ENCODE measurements at regions not wholly inside any gene's neighbourhood (a gene's known extent, or its start where the extent isn't known, plus 50 kb on each side); places are given as distances from the start of the nearest gene placed in this dataset.

GRCh38 chr16:60329108-60329507 lies 1595.0 kb upstream of the GOT2 start:
- no peak for DNase-seq

- no peak for DNase-seq
Observed at GRCh38 chr16:60328152-60328551, 1594.0 kb upstream of the GOT2 start.

DNA sequence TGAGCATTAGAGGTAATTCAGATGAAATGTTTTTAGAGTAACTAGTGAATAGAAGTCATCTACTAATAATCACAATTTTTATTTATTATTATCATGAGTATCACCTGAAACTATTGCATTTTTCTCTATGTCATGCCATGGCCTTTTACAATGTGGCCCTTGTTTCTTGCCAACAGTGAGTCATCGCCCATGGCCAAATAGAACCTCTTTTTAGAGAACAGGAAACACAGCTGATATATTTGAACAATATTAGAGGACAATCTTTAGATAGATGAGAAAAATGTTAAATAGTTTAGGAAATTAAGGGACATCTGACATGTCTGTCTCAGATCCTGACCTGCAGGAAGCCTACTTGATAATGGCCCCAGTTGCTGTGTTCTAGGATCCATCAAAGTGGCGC lies 1584.4 kb upstream of the GOT2 start:
- no peak for DNase-seq

DNA sequence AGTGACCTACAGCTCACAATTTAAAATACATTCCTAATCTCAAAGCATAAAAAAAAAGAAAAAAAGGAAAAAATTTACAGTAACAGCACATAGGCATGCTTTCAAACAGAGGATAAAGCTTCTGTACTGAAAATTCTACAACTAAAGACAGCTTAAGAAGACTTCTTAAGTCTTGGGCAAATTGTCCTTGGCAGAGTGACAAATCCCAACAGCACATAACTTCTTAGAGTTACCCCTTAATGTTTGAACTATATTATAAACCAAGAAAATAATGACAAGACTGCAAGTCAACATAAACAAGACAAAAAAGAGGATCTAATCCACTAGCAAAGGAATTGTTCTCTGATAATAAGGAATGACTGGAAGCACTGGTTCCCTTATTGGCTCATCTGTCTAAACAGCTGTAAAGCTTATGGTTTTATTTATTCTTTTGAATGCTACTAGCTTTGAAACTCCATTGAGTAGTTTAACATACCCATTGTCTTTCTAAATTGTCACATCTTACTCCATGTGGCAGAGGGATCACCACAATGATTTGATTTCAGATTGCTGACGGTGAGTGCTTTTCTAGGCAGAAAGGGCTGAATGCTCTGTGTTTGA lies 1576.8 kb upstream of the GOT2 start:
- no peak for DNase-seq

- no peak for DNase-seq
Observed at GRCh38 chr16:60304720-60305119, 1570.6 kb upstream of the GOT2 start.

GRCh38 chr16:60304066-60304465 lies 1570.0 kb upstream of the GOT2 start:
- DNase-seq: no peak

DNA sequence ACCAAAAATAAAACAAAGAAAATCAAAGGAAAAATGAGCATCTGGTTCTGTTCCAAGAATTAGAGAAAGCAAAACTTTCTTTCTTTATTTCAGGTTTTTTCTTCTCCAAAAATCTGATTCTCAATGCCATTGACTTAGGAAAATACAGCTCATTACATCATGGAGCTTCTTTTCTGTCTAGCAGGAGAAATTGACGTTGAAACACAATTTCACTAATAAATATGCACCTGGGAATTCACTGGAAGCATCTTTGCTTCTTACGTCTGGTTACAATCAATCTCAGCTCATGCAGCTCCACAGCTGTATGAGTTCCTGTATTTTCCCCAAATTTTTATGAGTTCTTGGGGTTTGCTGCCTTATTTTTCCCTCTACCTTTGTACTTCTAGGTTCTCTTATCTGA lies 1568.6 kb upstream of the GOT2 start:
- DNase-seq: no peak

DNA sequence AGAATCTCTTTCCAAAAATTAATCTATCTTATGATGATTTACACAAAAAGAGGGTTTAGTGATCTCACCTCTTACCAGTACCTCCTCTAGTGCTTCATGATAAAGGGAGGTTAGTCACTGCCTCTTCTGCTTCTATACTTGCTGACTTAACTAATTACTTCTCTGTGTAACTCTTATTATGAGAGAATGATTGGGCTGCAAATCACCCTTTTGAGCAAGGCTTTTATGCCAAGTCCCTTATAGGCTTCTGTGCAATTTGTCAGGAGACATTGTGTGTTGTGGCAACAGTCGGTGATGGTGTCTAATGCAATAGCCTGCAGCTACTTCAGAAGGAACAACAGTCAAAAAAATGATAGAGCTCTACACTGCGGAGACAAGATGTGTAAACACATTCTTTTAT lies 1568.1 kb upstream of the GOT2 start:
- DNase-seq: no peak

DNA sequence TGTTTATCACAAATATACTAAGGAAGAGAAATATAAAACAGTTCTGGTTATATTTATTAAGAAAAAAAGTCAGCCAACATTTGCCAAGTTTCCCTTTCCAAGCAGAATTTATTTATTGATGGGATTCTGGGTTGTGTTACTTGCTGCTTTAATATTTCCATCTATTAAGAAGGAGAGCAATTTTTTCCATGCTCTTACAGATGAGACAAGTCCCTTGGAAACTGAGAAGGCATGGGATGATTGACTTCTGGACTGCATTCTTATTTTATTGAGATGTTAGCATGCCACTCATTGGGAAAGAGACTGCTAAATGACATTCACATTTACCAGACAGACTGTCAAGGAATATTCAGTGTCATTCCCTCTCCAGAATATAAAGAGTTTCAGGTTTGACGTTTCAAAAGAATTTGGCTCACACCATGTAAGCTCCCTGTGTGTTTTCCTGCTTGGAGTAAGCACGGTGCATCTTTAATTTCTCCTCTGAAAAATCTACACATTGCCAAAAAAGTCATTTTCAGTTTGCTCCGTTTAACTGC lies 1565.2 kb upstream of the GOT2 start:
- DNase-seq: no peak

DNA sequence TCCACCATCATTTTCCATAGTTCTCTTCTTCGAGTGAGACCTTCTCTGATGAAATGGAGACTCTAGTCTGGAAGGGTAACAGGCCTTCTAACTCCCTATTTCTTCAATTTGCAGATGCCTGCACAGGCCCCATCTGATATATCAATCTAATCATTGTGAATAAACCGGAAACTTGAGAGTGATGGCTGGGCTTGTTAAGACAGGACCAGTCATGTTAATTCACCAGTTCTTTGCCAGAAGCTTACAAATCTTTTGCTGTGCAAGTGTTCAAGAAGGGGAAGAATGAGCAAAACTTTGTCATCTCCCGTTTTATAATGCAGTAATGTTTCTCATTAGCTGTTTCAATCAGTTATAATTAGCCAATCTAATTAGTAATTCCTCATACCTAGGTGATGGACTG lies 1561.3 kb upstream of the GOT2 start:
- no peak for DNase-seq

DNA sequence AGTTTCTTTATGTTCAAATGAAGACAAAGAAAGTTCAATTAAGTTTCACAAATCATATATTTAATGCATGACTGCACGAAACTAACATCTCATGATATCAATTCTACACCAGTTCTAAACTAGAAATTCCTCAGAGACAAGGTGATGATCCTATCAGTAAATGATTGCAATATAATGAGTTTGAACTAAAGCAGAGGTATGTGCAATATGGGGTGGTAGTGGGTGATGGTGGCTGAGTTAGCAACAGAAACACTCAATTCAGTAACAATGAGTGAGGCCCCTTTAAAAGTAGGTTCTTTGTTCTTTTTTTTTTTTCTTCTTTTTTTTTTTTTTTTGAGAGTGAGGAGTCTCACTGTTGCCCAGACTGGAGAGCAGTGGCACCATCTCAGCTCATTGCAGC lies 1551.7 kb upstream of the GOT2 start:
- DNase-seq: no peak

- no peak for DNase-seq
Observed at GRCh38 chr16:60279061-60279665, 1545.0 kb upstream of the GOT2 start.

DNA sequence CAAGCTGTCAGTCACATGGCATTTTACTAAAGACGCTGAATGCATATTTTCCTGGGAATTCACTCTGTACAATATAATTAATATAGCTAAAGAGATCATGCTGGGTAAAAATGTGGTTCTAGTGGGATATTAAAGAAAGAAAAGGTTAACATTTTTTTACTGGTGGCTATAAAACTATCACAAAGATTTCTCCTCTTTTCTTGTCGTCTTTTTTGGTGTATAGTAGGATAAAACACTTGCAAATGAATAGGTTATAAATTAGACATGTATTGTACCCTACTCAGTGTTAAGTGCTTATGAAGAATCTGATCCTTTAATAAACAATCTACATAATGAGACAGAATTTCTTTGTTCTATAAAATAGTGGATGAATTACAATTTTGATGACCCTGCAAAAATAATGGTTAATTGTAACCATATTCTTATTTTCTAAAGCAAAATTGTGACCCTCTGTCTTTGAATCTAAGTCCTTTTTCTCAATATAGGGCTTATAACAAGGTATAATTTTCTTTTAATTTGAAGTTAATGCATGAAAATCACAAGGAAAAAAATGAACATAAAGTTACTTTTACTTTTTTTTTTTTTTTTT lies 1540.4 kb upstream of the GOT2 start:
- DNase-seq: no peak

DNA sequence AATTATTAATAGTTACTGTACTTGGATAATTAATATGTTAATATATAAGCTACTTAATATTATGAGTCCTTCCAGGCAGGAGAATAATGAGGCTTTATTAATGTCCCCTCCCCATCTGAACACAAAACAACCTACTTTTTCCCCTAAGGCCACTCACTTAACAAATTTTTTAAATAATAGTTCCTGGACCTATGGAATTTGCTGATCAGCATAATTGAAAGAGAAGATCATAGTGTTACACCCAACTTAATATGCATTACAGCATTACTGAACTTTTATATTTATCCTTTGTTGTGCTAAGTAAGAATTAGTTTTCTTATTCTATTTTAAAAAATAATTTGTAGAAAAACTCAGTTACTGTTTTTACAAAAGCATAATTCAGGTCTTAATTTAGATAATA lies 1537.7 kb upstream of the GOT2 start:
- no peak for DNase-seq

- no peak for DNase-seq
Observed at GRCh38 chr16:60271025-60271771, 1537.1 kb upstream of the GOT2 start.

DNA sequence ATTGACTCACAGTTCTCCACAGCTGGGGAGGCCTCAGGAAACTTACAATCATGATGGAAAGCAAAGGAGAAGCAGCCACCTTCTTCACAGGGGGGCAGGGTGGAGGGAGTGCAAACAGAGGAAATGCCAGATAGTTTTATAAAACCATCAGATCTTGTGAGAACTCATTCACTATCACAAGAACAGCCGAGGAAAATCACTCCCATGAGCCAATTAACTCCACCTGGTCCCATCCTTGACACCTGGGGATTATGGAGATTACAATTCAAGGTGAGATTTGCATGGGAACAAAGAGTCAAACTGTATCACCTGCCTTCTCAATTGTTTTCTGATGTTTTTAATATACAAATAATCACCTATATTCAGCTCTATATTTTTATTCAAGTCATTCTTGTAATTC lies 1527.3 kb upstream of the GOT2 start:
- DNase-seq: no peak

- no peak for DNase-seq
Observed at GRCh38 chr16:60259956-60260355, 1525.8 kb upstream of the GOT2 start.

GRCh38 chr16:60246086-60246485 lies 1512.0 kb upstream of the GOT2 start:
- DNase-seq: no peak

GRCh38 chr16:60241671-60242070 lies 1507.6 kb upstream of the GOT2 start:
- no peak for DNase-seq

GRCh38 chr16:60230666-60231065 lies 1496.5 kb upstream of the GOT2 start:
- DNase-seq: no peak

DNA sequence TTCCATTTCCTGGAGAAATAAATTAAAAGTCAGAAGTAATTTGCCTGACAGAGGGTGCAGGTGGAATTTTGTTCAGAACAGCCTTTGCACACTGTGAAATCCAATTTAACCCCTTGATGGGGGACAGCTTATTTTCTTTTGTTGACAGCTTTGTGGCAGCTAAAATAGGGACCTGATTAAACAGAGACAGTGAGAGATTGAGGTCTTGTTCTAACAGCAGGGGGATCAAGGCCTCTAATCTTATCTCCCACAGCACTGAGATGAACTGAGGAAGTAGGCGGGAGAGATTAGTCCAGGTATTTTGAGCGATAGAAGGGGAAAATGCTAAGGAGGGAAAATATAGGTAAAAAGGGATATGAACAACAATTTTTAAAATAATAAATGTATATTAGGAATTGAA lies 1491.4 kb upstream of the GOT2 start:
- no peak for DNase-seq

DNA sequence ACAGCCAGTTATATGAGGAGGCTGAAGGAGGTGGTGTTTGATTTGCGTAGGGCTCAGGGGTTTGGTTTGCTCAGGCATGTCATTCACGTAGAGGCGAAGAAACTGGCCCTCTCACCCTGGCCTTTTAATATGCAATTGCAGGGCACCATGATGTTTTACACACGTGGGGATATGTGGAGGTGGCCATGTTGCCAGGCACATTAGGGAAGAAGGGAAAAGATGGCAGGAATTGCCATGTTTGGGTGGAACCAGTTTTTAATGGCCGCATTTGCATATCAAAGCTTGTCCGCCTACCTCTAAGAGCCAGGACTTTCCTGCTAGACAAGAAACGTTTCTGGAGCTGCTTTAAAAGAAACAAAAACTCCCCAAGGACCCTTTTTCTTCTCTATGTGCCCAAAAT lies 1483.7 kb upstream of the GOT2 start:
- DNase-seq: no peak

GRCh38 chr16:60214311-60214710 lies 1480.2 kb upstream of the GOT2 start:
- DNase-seq: no peak

- no peak for DNase-seq
Observed at GRCh38 chr16:60206516-60206915, 1472.4 kb upstream of the GOT2 start.
